GM23338 (cell line): ENCODE measurements at regions not wholly inside any gene's neighbourhood (a gene's known extent, or its start where the extent isn't known, plus 50 kb on each side); places are given as distances from the start of the nearest gene placed in this dataset.

Experiments
- ATAC-seq: fragments of 200-7000 bp; cut with Tn5 transposase; 3 replicates; pipeline ENCODE4 v1.9.1; 2020
- DNase-seq: peaks from one replicate; pipeline ENCODE4 v3.0.0-alpha.2; 2015; ENCODE audit warnings: low spot score
- H2AFZ ChIP-seq: fragments of 200-600 bp; sonication (generic); 2 replicates; pipeline ENCODE4 v1.8.0; 2016; ENCODE audit warnings: antibody characterized with exemption, mild to moderate bottlenecking, moderate library complexity
- H3F3A ChIP-seq: fragments of 200-600 bp; sonication (generic); replicated peaks from 2 replicates; pipeline ENCODE4 v1.8.0; 2017; ENCODE audit warnings: antibody characterized with exemption, mixed run types, low read depth
- H3K27ac ChIP-seq: fragments of 200-600 bp; sonication (generic); 2 replicates; pipeline ENCODE4 v1.6.1; 2016; ENCODE audit warnings: low read depth
- H3K27me3 ChIP-seq: fragments of 200-600 bp; sonication (generic); 2 replicates; pipeline ENCODE4 v1.8.0; 2016; ENCODE audit warnings: mild to moderate bottlenecking, mixed run types, moderate library complexity; ENCODE audit not compliant: insufficient read depth
- H3K36me3 ChIP-seq: fragments of 200-600 bp; sonication (generic); 2 replicates; pipeline ENCODE4 v1.8.0; 2016; ENCODE audit warnings: mild to moderate bottlenecking; ENCODE audit not compliant: insufficient read depth
- H3K4me1 ChIP-seq: fragments of 200-600 bp; sonication (generic); 2 replicates; pipeline ENCODE4 v1.8.0; 2016; ENCODE audit warnings: mild to moderate bottlenecking, moderate library complexity; ENCODE audit not compliant: insufficient read depth
- H3K4me2 ChIP-seq: fragments of 200-600 bp; sonication (generic); 2 replicates; pipeline ENCODE4 v1.7.1; 2017; ENCODE audit warnings: mixed run types
- H3K4me3 ChIP-seq: fragments of 200-600 bp; sonication (generic); 2 replicates; pipeline ENCODE4 v1.6.1; 2016; ENCODE audit warnings: mixed run types
- H3K79me2 ChIP-seq: fragments of 200-600 bp; sonication (generic); replicated peaks from 2 replicates; pipeline ENCODE4 v1.8.0; 2017; ENCODE audit warnings: mild to moderate bottlenecking; ENCODE audit not compliant: insufficient read depth
- H3K9me2 ChIP-seq: fragments of 200-600 bp; sonication (generic); 2 replicates; pipeline ENCODE4 v1.8.0; 2017; ENCODE audit not compliant: insufficient read depth
- H4K20me1 ChIP-seq: fragments of 200-600 bp; sonication (generic); replicated peaks from 2 replicates; pipeline ENCODE4 v1.8.0; 2017; ENCODE audit warnings: mild to moderate bottlenecking; ENCODE audit not compliant: insufficient read depth
- H3K27ac Mint-ChIP-seq: 2 replicates; pipeline ENCODE4 v1.8.0; 2020; ENCODE audit warnings: inconsistent platforms, mild to moderate bottlenecking, moderate library complexity, mixed read lengths
- H3K27me3 Mint-ChIP-seq: 3 replicates; pipeline ENCODE4 v1.8.0; 2022; ENCODE audit warnings: low read depth, mild to moderate bottlenecking, moderate library complexity, mixed read lengths, inconsistent platforms; ENCODE audit not compliant: insufficient read depth, poor library complexity
- H3K36me3 Mint-ChIP-seq: 3 replicates; pipeline ENCODE4 v1.8.0; 2021; ENCODE audit warnings: low read depth, mild to moderate bottlenecking, inconsistent platforms, moderate library complexity, mixed read lengths
- H3K4me1 Mint-ChIP-seq: 3 replicates; pipeline ENCODE4 v1.8.0; 2020; ENCODE audit warnings: mild to moderate bottlenecking, inconsistent platforms, mixed read lengths
- H3K4me3 Mint-ChIP-seq: 3 replicates; pipeline ENCODE4 v1.8.0; 2021; ENCODE audit warnings: moderate library complexity, mild to moderate bottlenecking, inconsistent platforms, mixed read lengths
- H3K9me3 Mint-ChIP-seq: 3 replicates; pipeline ENCODE4 v1.8.0; 2020; ENCODE audit warnings: moderate library complexity, mild to moderate bottlenecking, inconsistent platforms, mixed read lengths
- CREB1 ChIP-seq: fragments of 250-450 bp; sonication (Bioruptor Pico); IDR thresholded peaks from 2 replicates; pipeline ENCODE4 v1.5.0; 2020; ENCODE audit warnings: low read depth, mild to moderate bottlenecking, moderate library complexity
- CTCF ChIP-seq, 2 experiments: fragments of 200-600 bp in 1 of 2; sonication (generic) in 1 of 2; conservative IDR thresholded peaks; 2 replicates each; pipeline versions ENCODE4 v1.5.1 to v1.6.1; 2016 to 2017; ENCODE audit warnings: antibody characterized with exemption in 2 of 2, low read depth in 2 of 2, mild to moderate bottlenecking in 2 of 2, moderate library complexity in 1 of 2
- ETS1 ChIP-seq: IDR thresholded peaks from 2 replicates; pipeline ENCODE4 v1.6.1; 2016; ENCODE audit warnings: antibody characterized with exemption
- EZH2 ChIP-seq: fragments of 200-600 bp; sonication (generic); IDR thresholded peaks from one replicate; pipeline ENCODE4 v1.8.0; 2017; ENCODE audit warnings: antibody characterized with exemption, mild to moderate bottlenecking, low read depth; ENCODE audit not compliant: unreplicated experiment
- EZH2phosphoT487 ChIP-seq: fragments of 200-600 bp; sonication (generic); IDR thresholded peaks from one replicate; pipeline ENCODE4 v1.8.1; 2018; ENCODE audit warnings: antibody characterized with exemption; ENCODE audit not compliant: unreplicated experiment
- JUNB ChIP-seq: IDR thresholded peaks from one replicate; pipeline ENCODE4 v1.6.1; 2016; ENCODE audit warnings: antibody characterized with exemption; ENCODE audit not compliant: unreplicated experiment
- POLR2AphosphoS5 ChIP-seq: IDR thresholded peaks from 2 replicates; pipeline ENCODE4 v1.6.1; 2016; ENCODE audit warnings: antibody characterized with exemption, low read depth
- REST ChIP-seq: IDR thresholded peaks from one replicate; pipeline ENCODE4 v1.6.1; 2018; ENCODE audit warnings: antibody characterized with exemption; ENCODE audit not compliant: unreplicated experiment
- STAT1 ChIP-seq: IDR thresholded peaks from one replicate; pipeline ENCODE4 v1.6.1; 2016; ENCODE audit warnings: antibody characterized with exemption; ENCODE audit not compliant: unreplicated experiment
- ZNF114 ChIP-seq: fragments of 250-450 bp; sonication (Bioruptor Pico); IDR thresholded peaks from 2 replicates; pipeline ENCODE4 v1.5.0; 2020; ENCODE audit warnings: mild to moderate bottlenecking, moderate library complexity
- ZNF331 ChIP-seq: fragments of 250-450 bp; sonication (Bioruptor Pico); IDR thresholded peaks from 2 replicates; pipeline ENCODE4 v1.5.0; 2020; ENCODE audit warnings: low read depth, mild to moderate bottlenecking, moderate library complexity

- peaks cover 24% of the 10 kb centered on the region for H3K4me1 ChIP-seq
- H3K27me3 Mint-ChIP-seq, result peaks cover 2% of the 10 kb centered on the region
- no peaks in the 10 kb centered on the region for H4K20me1 ChIP-seq
- H3K27ac Mint-ChIP-seq, result no peak overlapping the region
- DNase-seq (no peak), ATAC-seq (no peak)
- no peaks in the 10 kb centered on the region for H3K36me3 ChIP-seq
- no peaks in the 10 kb centered on the region for H3K36me3 Mint-ChIP-seq
- H2AFZ ChIP-seq, result peak overlapping the region; percentile 48; the same call in 1 of the 2 replicates
- H3K4me1 Mint-ChIP-seq, result peaks cover 13% of the 10 kb centered on the region
- H3K27ac ChIP-seq, result no peak overlapping the region
- TF ChIP-seq REST (no peak), ZNF331 (CRISPR knock-in tag) (no peak), CTCF (conservative IDR thresholded peaks at IDR 0.05; ENCODE audit: low read depth in 2 of 2) (no peak), ETS1 (no peak)
- no peak overlapping the region for H3K4me2 ChIP-seq
- H3K79me2 ChIP-seq, result no peaks in the 10 kb centered on the region
- no peaks in the 10 kb centered on the region; the same call in 2 of the 3 replicates for H3K9me3 Mint-ChIP-seq
- no peaks in the 10 kb centered on the region for H3F3A ChIP-seq
- H3K4me3 ChIP-seq, result no peak overlapping the region
- no peak overlapping the region for H3K4me3 Mint-ChIP-seq
- H3K27me3 ChIP-seq, result no peaks in the 10 kb centered on the region
- H3K9me2 ChIP-seq, result no peaks in the 10 kb centered on the region; the same call in 1 of the 2 replicates
Measured at GRCh38 chr10:91034042-91034441, 113.2 kb upstream of the ANKRD1 start.

- Histone ChIP-seq H3K9me2 (no peaks in the 10 kb centered on the region; the same call in 1 of the 2 replicates), H3K79me2 (no peaks in the 10 kb centered on the region), H3K4me3 (no peak overlapping the region), H3F3A (no peaks in the 10 kb centered on the region), H2AFZ (peak overlapping the region; percentile 48; the same call in 1 of the 2 replicates), H4K20me1 (no peaks in the 10 kb centered on the region), H3K27me3 (no peaks in the 10 kb centered on the region), H3K4me1 (peaks cover 24% of the 10 kb centered on the region), H3K4me2 (no peak overlapping the region), H3K36me3 (no peaks in the 10 kb centered on the region), H3K27ac (no peak overlapping the region)
- DNase-seq (peak; percentile 50), ATAC-seq (peak; percentile 82)
- no peaks in the 10 kb centered on the region for H3K36me3 Mint-ChIP-seq
- peaks cover 13% of the 10 kb centered on the region for H3K4me1 Mint-ChIP-seq
- no peak overlapping the region for H3K4me3 Mint-ChIP-seq
- H3K9me3 Mint-ChIP-seq, result no peaks in the 10 kb centered on the region
- H3K27ac Mint-ChIP-seq, result no peak overlapping the region
- H3K27me3 Mint-ChIP-seq, result peaks cover 2% of the 10 kb centered on the region
- TF ChIP-seq REST, result no peak
- TF ChIP-seq CREB1 (CRISPR knock-in tag), result no peak
- TF ChIP-seq EZH2, result no peak
- TF ChIP-seq STAT1, result no peak
- TF ChIP-seq ZNF331 (CRISPR knock-in tag), result no peak
- TF ChIP-seq POLR2AphosphoS5, result no peak
- TF ChIP-seq JUNB, result no peak
- TF ChIP-seq ETS1, result no peak
- no peak for TF ChIP-seq EZH2phosphoT487
- TF ChIP-seq ZNF114, result no peak
Measured at GRCh38 chr10:91034494-91035159, 113.7 kb upstream of the ANKRD1 start.
